ENCODE measurements at regions not wholly inside any gene's neighbourhood (a gene's known extent, or its start where the extent isn't known, plus 50 kb on each side); places are given as distances from the start of the nearest gene placed in this dataset.

- no peaks in the 10 kb centered on the region for H3K36me3 ChIP-seq (ENCODE audit: low read depth)
- H3K27me3 ChIP-seq (ENCODE audit: insufficient read depth, poor library complexity, severe bottlenecking): peaks cover 3% of the 10 kb centered on the region
- no peak for DNase-seq (ENCODE audit: low spot score)
- TF ChIP-seq CTCF (IDR thresholded peaks at IDR 0.05; ENCODE audit: poor library complexity, severe bottlenecking): no peak
- H3K9me3 ChIP-seq (ENCODE audit: severe bottlenecking): no peaks in the 10 kb centered on the region
- no peaks in the 10 kb centered on the region for H3K4me1 ChIP-seq (ENCODE audit: insufficient read depth, poor library complexity, severe bottlenecking)
- no peak overlapping the region for H3K4me3 ChIP-seq (ENCODE audit: severe bottlenecking)
- ATAC-seq (ENCODE audit: low read depth): no peak
- no peak overlapping the region for H3K27ac ChIP-seq (ENCODE audit: poor library complexity, severe bottlenecking)
Measured at GRCh38 chr9:25480696-25481095, 197.5 kb downstream of the TUSC1 start.

GRCh38 chr9:25472681-25473080 lies 205.6 kb downstream of the TUSC1 start:
- Histone ChIP-seq H3K4me3 (ENCODE audit: severe bottlenecking) (no peak overlapping the region), H3K4me1 (ENCODE audit: insufficient read depth, poor library complexity, severe bottlenecking) (no peaks in the 10 kb centered on the region), H3K27ac (ENCODE audit: poor library complexity, severe bottlenecking) (no peak overlapping the region), H3K36me3 (ENCODE audit: low read depth) (no peaks in the 10 kb centered on the region), H3K27me3 (ENCODE audit: insufficient read depth, poor library complexity, severe bottlenecking) (no peaks in the 10 kb centered on the region), H3K9me3 (ENCODE audit: severe bottlenecking) (no peaks in the 10 kb centered on the region)
- ATAC-seq (ENCODE audit: low read depth): no peak
- no peak for TF ChIP-seq CTCF (IDR thresholded peaks at IDR 0.05; ENCODE audit: poor library complexity, severe bottlenecking)
- DNase-seq (ENCODE audit: low spot score): no peak

- Histone ChIP-seq H3K4me1 (ENCODE audit: insufficient read depth, poor library complexity, severe bottlenecking) (no peaks in the 10 kb centered on the region), H3K9me3 (ENCODE audit: severe bottlenecking) (no peaks in the 10 kb centered on the region), H3K4me3 (ENCODE audit: severe bottlenecking) (no peak overlapping the region), H3K27ac (ENCODE audit: poor library complexity, severe bottlenecking) (no peak overlapping the region), H3K36me3 (ENCODE audit: low read depth) (no peaks in the 10 kb centered on the region), H3K27me3 (ENCODE audit: insufficient read depth, poor library complexity, severe bottlenecking) (no peaks in the 10 kb centered on the region)
- DNase-seq (ENCODE audit: low spot score) (no peak), ATAC-seq (ENCODE audit: low read depth) (peak; percentile 45; the same call in 1 of the 3 replicates)
- no peak for TF ChIP-seq CTCF (IDR thresholded peaks at IDR 0.05; ENCODE audit: poor library complexity, severe bottlenecking)
Measured at GRCh38 chr9:25472085-25472607, 206.1 kb downstream of the TUSC1 start.

- Histone ChIP-seq H3K27me3 (ENCODE audit: insufficient read depth, poor library complexity, severe bottlenecking) (no peaks in the 10 kb centered on the region), H3K27ac (ENCODE audit: poor library complexity, severe bottlenecking) (no peak overlapping the region), H3K9me3 (ENCODE audit: severe bottlenecking) (no peaks in the 10 kb centered on the region), H3K4me1 (ENCODE audit: insufficient read depth, poor library complexity, severe bottlenecking) (no peaks in the 10 kb centered on the region), H3K36me3 (ENCODE audit: low read depth) (no peaks in the 10 kb centered on the region), H3K4me3 (ENCODE audit: severe bottlenecking) (no peak overlapping the region)
- no peak for TF ChIP-seq CTCF (IDR thresholded peaks at IDR 0.05; ENCODE audit: poor library complexity, severe bottlenecking)
- ATAC-seq (ENCODE audit: low read depth) (no peak; the same call in 2 of the 3 replicates), DNase-seq (ENCODE audit: low spot score) (no peak)
Measured at GRCh38 chr9:25461416-25461815, 216.8 kb downstream of the TUSC1 start.

- Histone ChIP-seq H3K27ac (ENCODE audit: poor library complexity, severe bottlenecking) (no peak overlapping the region), H3K27me3 (ENCODE audit: insufficient read depth, poor library complexity, severe bottlenecking) (no peaks in the 10 kb centered on the region), H3K4me1 (ENCODE audit: insufficient read depth, poor library complexity, severe bottlenecking) (no peaks in the 10 kb centered on the region), H3K36me3 (ENCODE audit: low read depth) (no peaks in the 10 kb centered on the region), H3K9me3 (ENCODE audit: severe bottlenecking) (no peaks in the 10 kb centered on the region), H3K4me3 (ENCODE audit: severe bottlenecking) (no peak overlapping the region)
- ATAC-seq (ENCODE audit: low read depth) (no peak), DNase-seq (ENCODE audit: low spot score) (no peak)
- no peak for TF ChIP-seq CTCF (IDR thresholded peaks at IDR 0.05; ENCODE audit: poor library complexity, severe bottlenecking)
Measured at GRCh38 chr9:25453875-25454274, 224.4 kb downstream of the TUSC1 start.

All from RWPE2 (cell line).